IMR-90 (cell line): ENCODE measurements at regions not wholly inside any gene's neighbourhood (a gene's known extent, or its start where the extent isn't known, plus 50 kb on each side); places are given as distances from the start of the nearest gene placed in this dataset.
A peak's percentile ranks its signal among the peaks of the same experiment; 100 is the strongest.
"Not testable (repeated sequence)": the region's sequence is repeated elsewhere in the genome, so short reads cannot be mapped to it uniquely, and the experiment has no call there.

Experiments used
- ATAC-seq: fragments of 200-7000 bp; cut with Tn5 transposase; 2 replicates; pipeline ENCODE4 v1.9.1; 2020; ENCODE audit warnings: low read depth, mild to moderate bottlenecking, moderate library complexity
- BruUV-seq: library from RNA; stranded (reverse); fragments of 400-500 nt; replicated peaks from 2 replicates; lab custom pipeline; 2021; lab: Mats Ljungman, UMichigan
- CTCF ChIA-PET: fragments of 300-600 bp; formaldehyde crosslinking; extraction: SDS; loops from one replicate; lab custom pipeline; 2021; ENCODE audit warnings: antibody characterized with exemption; lab: Yijun Ruan, JAX
- POLR2A ChIA-PET: fragments of 300-600 bp; sonication (Branson Sonifier 250); formaldehyde crosslinking; loops from one replicate; lab custom pipeline; 2022; ENCODE audit warnings: antibody characterized with exemption; ENCODE audit not compliant: unreplicated experiment; lab: Charles Lee
- DNase-seq: peaks from one replicate; pipeline ENCODE4 v3.0.0; 2013
- H2AFZ ChIP-seq: replicated peaks from 2 replicates; pipeline ENCODE3; 2013; ENCODE audit warnings: low read length, mild to moderate bottlenecking; ENCODE audit not compliant: poor library complexity
- H2AK5ac ChIP-seq: 2 replicates; pipeline ENCODE4 v1.6.1; 2013; ENCODE audit warnings: low read depth, low read length, inconsistent platforms
- H2AK9ac ChIP-seq: replicated peaks from 2 replicates; pipeline ENCODE3; 2013; ENCODE audit warnings: mild to moderate bottlenecking, low read depth, low read length, moderate library complexity; ENCODE audit not compliant: poor library complexity
- H2BK120ac ChIP-seq: 2 replicates; pipeline ENCODE4 v1.6.1; 2013; ENCODE audit warnings: low read depth, low read length, inconsistent platforms
- H2BK15ac ChIP-seq: 3 replicates; pipeline ENCODE4 v1.6.1; 2013; ENCODE audit warnings: low read depth, low read length, inconsistent platforms
- H2BK20ac ChIP-seq: 2 replicates; pipeline ENCODE4 v1.6.1; 2013; ENCODE audit warnings: low read depth, mild to moderate bottlenecking, inconsistent platforms, low read length, moderate library complexity
- H2BK5ac ChIP-seq: 2 replicates; pipeline ENCODE4 v1.6.1; 2013; ENCODE audit warnings: mild to moderate bottlenecking, low read depth, low read length, inconsistent platforms; ENCODE audit not compliant: poor library complexity, severe bottlenecking
- H3K14ac ChIP-seq: replicated peaks from 2 replicates; pipeline ENCODE4 v1.6.1; 2013; ENCODE audit warnings: low read depth, low read length, inconsistent platforms
- H3K18ac ChIP-seq: 2 replicates; pipeline ENCODE4 v1.6.1; 2013; ENCODE audit warnings: low read depth, low read length, control low read depth
- H3K23ac ChIP-seq: 2 replicates; pipeline ENCODE4 v1.6.1; 2013; ENCODE audit warnings: low read depth, low read length, inconsistent platforms
- H3K27ac ChIP-seq: 2 replicates; pipeline ENCODE4 v1.5.1; 2013; ENCODE audit warnings: mild to moderate bottlenecking, control low read depth, low read length; ENCODE audit not compliant: insufficient read depth
- H3K27me3 ChIP-seq: 2 replicates; pipeline ENCODE4 v1.6.1; 2013; ENCODE audit warnings: low read length; ENCODE audit not compliant: control insufficient read depth, insufficient read depth
- H3K36me3 ChIP-seq: 2 replicates; pipeline ENCODE4 v1.6.1; 2013; ENCODE audit warnings: low read length, mixed read lengths; ENCODE audit not compliant: control insufficient read depth, insufficient read depth
- H3K4ac ChIP-seq: 2 replicates; pipeline ENCODE4 v1.6.1; 2013; ENCODE audit warnings: low read depth, low read length, inconsistent platforms
- H3K4me1 ChIP-seq: 2 replicates; pipeline ENCODE4 v1.6.1; 2013; ENCODE audit warnings: low read length, mixed read lengths; ENCODE audit not compliant: control insufficient read depth, insufficient read depth
- H3K4me2 ChIP-seq: 2 replicates; pipeline ENCODE4 v1.6.1; 2013; ENCODE audit warnings: low read depth, mild to moderate bottlenecking, control low read depth, low read length, moderate library complexity
- H3K4me3 ChIP-seq: 2 replicates; pipeline ENCODE4 v1.5.1; 2013; ENCODE audit warnings: low read depth, mild to moderate bottlenecking, control low read depth, low read length, moderate library complexity; ENCODE audit not compliant: insufficient read depth
- H3K56ac ChIP-seq: 2 replicates; pipeline ENCODE4 v1.6.1; 2013; ENCODE audit warnings: low read length, inconsistent platforms; ENCODE audit not compliant: insufficient read depth; ENCODE audit errors: extremely low read depth
- H3K79me1 ChIP-seq, 2 experiments: 2 replicates each; pipeline ENCODE4 v1.6.1; 2013; ENCODE audit warnings: low read length in 2 of 2, inconsistent platforms in 1 of 2, low read depth in 1 of 2
- H3K9ac ChIP-seq: 2 replicates; pipeline ENCODE4 v1.6.1; 2013; ENCODE audit warnings: low read depth, low read length, control low read depth
- H3K9me1 ChIP-seq: 2 replicates; pipeline ENCODE4 v1.6.1; 2013; ENCODE audit warnings: low read length, inconsistent platforms; ENCODE audit not compliant: insufficient read depth
- H3K9me3 ChIP-seq: 2 replicates; pipeline ENCODE4 v1.6.1; 2013; ENCODE audit warnings: low read length; ENCODE audit not compliant: control insufficient read depth, insufficient read depth
- H4K20me1 ChIP-seq: 2 replicates; pipeline ENCODE4 v1.6.1; 2013; ENCODE audit warnings: low read length, inconsistent platforms; ENCODE audit not compliant: insufficient read depth
- H4K5ac ChIP-seq: 2 replicates; pipeline ENCODE4 v1.6.1; 2013; ENCODE audit warnings: mild to moderate bottlenecking, low read depth, low read length, control low read depth
- H4K8ac ChIP-seq, 2 experiments: 2 replicates each; pipeline ENCODE4 v1.6.1; 2013; ENCODE audit warnings: low read depth in 2 of 2, low read length in 2 of 2, control low read depth in 1 of 2, inconsistent platforms in 1 of 2
- H4K91ac ChIP-seq: 2 replicates; pipeline ENCODE4 v1.6.1; 2013; ENCODE audit warnings: low read depth, low read length, inconsistent platforms; ENCODE audit not compliant: insufficient read depth
- CTCF ChIP-seq: conservative IDR thresholded peaks from 2 replicates; pipeline ENCODE4 v1.5.1; 2012; ENCODE audit warnings: mild to moderate bottlenecking, low read depth, low read length, improper control_type of control experiment
- RAD21 ChIP-seq: IDR thresholded peaks from 2 replicates; pipeline ENCODE4 v1.6.1; 2012; ENCODE audit warnings: low read length, improper control_type of control experiment
- SMC3 ChIP-seq: fragments of 150-350 bp; IDR thresholded peaks from 2 replicates; pipeline ENCODE4 v1.6.1; 2016; ENCODE audit warnings: low read depth, mild to moderate bottlenecking, antibody characterized with exemption, low read length, moderate library complexity
- WGBS, 2 experiments: methylation state at CpG; one replicate each; pipeline versions ENCODE4 v1.1.5 to v1.1.7; 2013; ENCODE audit warnings: missing lambda C conversion rate in 2 of 2; ENCODE audit not compliant: insufficient read length in 1 of 2; ENCODE audit errors: extremely low coverage in 2 of 2; 5-methylcytosine and 5-hydroxymethylcytosine counted together
- dilution Hi-C: fragments of 300-500 bp; cut with HindIII; formaldehyde crosslinking; loops from one replicate; pipeline ENCODE4 v1.14.3; 2018; ENCODE audit warnings: low sequenced_read_pairs; ENCODE audit not compliant: unreplicated experiment
- in situ Hi-C: fragments of 300-500 bp; cut with MboI; formaldehyde crosslinking; loops from 3 replicates; pipeline ENCODE4 v1.14.3; 2019; ENCODE audit warnings: low sequenced_read_pairs, inconsistent platforms, mixed read lengths
- intact Hi-C: fragments of 100-400 bp; cut with micrococcal nuclease; formaldehyde crosslinking; loops from 2 replicates; pipeline ENCODE4 v1.10.0; 2022

GRCh38 chr9:34760196-34761040 is 50.5 kb upstream of the CCL21 start:
- H2BK15ac ChIP-seq, H3K27ac ChIP-seq, BruUV-seq, H4K5ac ChIP-seq, H3K4me1 ChIP-seq, H3K18ac ChIP-seq, H2AFZ ChIP-seq, H2BK20ac ChIP-seq, H3K4ac ChIP-seq, H2BK120ac ChIP-seq, H3K4me2 ChIP-seq, H3K23ac ChIP-seq, H3K4me3 ChIP-seq, H3K56ac ChIP-seq, H3K36me3 ChIP-seq, POLR2A ChIA-PET, H2AK9ac ChIP-seq, H3K9me3 ChIP-seq, H4K20me1 ChIP-seq, H3K14ac ChIP-seq, H4K91ac ChIP-seq, H3K9ac ChIP-seq, H2AK5ac ChIP-seq, in situ Hi-C loops, H3K9me1 ChIP-seq, H3K79me1 ChIP-seq, H2BK5ac ChIP-seq, dilution Hi-C loops, H4K8ac ChIP-seq: not testable (repeated sequence)
- H3K27me3 ChIP-seq, result peaks cover 18% of the 10 kb centered on the region
- intact Hi-C loops, result loop anchor here (2.0 to 10.0 kb wide), 2 partner anchors 314 to 336 kb away; partner anchors contain the start of genes FANCG, PIGO and VCP
- CTCF ChIA-PET, result interaction anchor here (0.5 to 1.4 kb wide), 4 partner anchors 16 to 148 kb away, joined by 3 read pairs; no protein-coding TSS in a partner anchor
- TF ChIP-seq SMC3 (0 out of 2 replicates have a peak, but pooled peaks have one; percentile 15), CTCF (peak; percentile 56), RAD21 (peak; percentile 64)
- peak; percentile 2 for DNase-seq
- WGBS, 2 experiments, result 27% methylated on average over 18 of the region's 32 CpGs; no CpG with 5 or more reads in 1 of the 2 experiments
- ATAC-seq, result peak; percentile 90
